ENCODE measurements at regions not wholly inside any gene's neighbourhood (a gene's known extent, or its start where the extent isn't known, plus 50 kb on each side); places are given as distances from the start of the nearest gene placed in this dataset.

GRCh38 chr4:137823007-137823406, 290.7 kb upstream of the PCDH18 start:
- TF ChIP-seq ZNF558 (tag by site-specific recombination; IDR thresholded peaks at IDR 0.05) (no peak), ZNF37A (tag by site-specific recombination; IDR thresholded peaks at IDR 0.05) (no peak), ZNF239 (tag by site-specific recombination; IDR thresholded peaks at IDR 0.05) (no peak), ZNF132 (tag by site-specific recombination; IDR thresholded peaks at IDR 0.05; ENCODE audit: borderline replicate concordance) (no peak), ZNF391 (tag by site-specific recombination; IDR thresholded peaks at IDR 0.05; ENCODE audit: borderline replicate concordance, low read depth) (no peak), SP3 (tag by site-specific recombination; IDR thresholded peaks at IDR 0.05) (no peak), ZBTB10 (tag by site-specific recombination; IDR thresholded peaks at IDR 0.05) (no peak), ZNF621 (tag by site-specific recombination; IDR thresholded peaks at IDR 0.05) (no peak), ZNF202 (tag by site-specific recombination; IDR thresholded peaks at IDR 0.05; ENCODE audit: borderline replicate concordance) (no peak), ZFHX2 (tag by site-specific recombination; conservative IDR thresholded peaks at IDR 0.05) (no peak), ZNF596 (tag by site-specific recombination; IDR thresholded peaks at IDR 0.05) (no peak), OVOL3 (tag by site-specific recombination; IDR thresholded peaks at IDR 0.05) (no peak), PBX3 (CRISPR knock-in tag; IDR thresholded peaks at IDR 0.05) (no peak), KLF16 (tag by site-specific recombination; IDR thresholded peaks at IDR 0.05) (no peak)
- Histone ChIP-seq H3K4me3 (ENCODE audit: low read depth, low read length) (no peak overlapping the region), H3K27ac (ENCODE audit: extremely low read depth, low read depth, low read length) (no peak overlapping the region), H3K4me1 (ENCODE audit: control insufficient read depth, insufficient read depth, low read length) (no peaks in the 10 kb centered on the region), H3K9me3 (ENCODE audit: control insufficient read depth, insufficient read depth, low read depth, low read length) (no peaks in the 10 kb centered on the region), H3K36me3 (ENCODE audit: control insufficient read depth in 2 of 2, insufficient read depth in 1 of 2, low read length in 2 of 2) (no peaks in the 10 kb centered on the region)
- ChIA-PET CTCF (no interaction called here), POLR2A (no interaction called here)

- ChIA-PET CTCF (interaction anchor here (0.5 to 3.5 kb wide), 25 partner anchors 8 to 1795 kb away, joined by 3 to 12 read pairs (median 3); no protein-coding TSS in a partner anchor), POLR2A (no interaction called here)
- no peaks in the 10 kb centered on the region for H3K36me3 ChIP-seq (ENCODE audit: control insufficient read depth in 2 of 2, insufficient read depth in 1 of 2, low read length in 2 of 2)
- no peak overlapping the region for H3K4me3 ChIP-seq (ENCODE audit: low read depth, low read length)
- H3K9me3 ChIP-seq (ENCODE audit: control insufficient read depth, insufficient read depth, low read depth, low read length): no peaks in the 10 kb centered on the region
- H3K4me1 ChIP-seq (ENCODE audit: control insufficient read depth, insufficient read depth, low read length): no peaks in the 10 kb centered on the region
- TF ChIP-seq ZNF473 (tag by site-specific recombination; IDR thresholded peaks at IDR 0.05) (no peak), ZNF654 (tag by site-specific recombination; IDR thresholded peaks at IDR 0.05; ENCODE audit: low read depth) (peak; percentile 71), ZNF426 (tag by site-specific recombination; IDR thresholded peaks at IDR 0.05) (no peak), CTCF (tag by site-specific recombination; IDR thresholded peaks at IDR 0.05) (0 out of 2 replicates have a peak, but pooled peaks have one; percentile 21), ZIC2 (tag by site-specific recombination; IDR thresholded peaks at IDR 0.05) (no peak), PATZ1 (tag by site-specific recombination; IDR thresholded peaks at IDR 0.05) (no peak)
- H3K27ac ChIP-seq (ENCODE audit: extremely low read depth, low read depth, low read length): no peak overlapping the region
These were observed 287.7 kb upstream of the PCDH18 start for GRCh38 chr4:137819964-137820383.

All from HEK293 (cell line).